Astrocyte (in vitro differentiated cells and primary cell): ENCODE measurements at regions not wholly inside any gene's neighbourhood (a gene's known extent, or its start where the extent isn't known, plus 50 kb on each side); places are given as distances from the start of the nearest gene placed in this dataset.

ENCODE experiments used
- EZH2 ChIP-seq: IDR thresholded peaks from 2 replicates; pipeline ENCODE4 v1.6.1; 2012; ENCODE audit warnings: mild to moderate bottlenecking, low read length, inconsistent platforms; ENCODE audit not compliant: insufficient read depth
- TF ChIP-seq, protein P1 (sequence below): IDR thresholded peaks from 2 replicates; pipeline ENCODE4 v1.5.1; 2011; ENCODE audit warnings: low read depth, mild to moderate bottlenecking, inconsistent platforms, low read length, moderate library complexity; ENCODE audit not compliant: insufficient read depth

DNA sequence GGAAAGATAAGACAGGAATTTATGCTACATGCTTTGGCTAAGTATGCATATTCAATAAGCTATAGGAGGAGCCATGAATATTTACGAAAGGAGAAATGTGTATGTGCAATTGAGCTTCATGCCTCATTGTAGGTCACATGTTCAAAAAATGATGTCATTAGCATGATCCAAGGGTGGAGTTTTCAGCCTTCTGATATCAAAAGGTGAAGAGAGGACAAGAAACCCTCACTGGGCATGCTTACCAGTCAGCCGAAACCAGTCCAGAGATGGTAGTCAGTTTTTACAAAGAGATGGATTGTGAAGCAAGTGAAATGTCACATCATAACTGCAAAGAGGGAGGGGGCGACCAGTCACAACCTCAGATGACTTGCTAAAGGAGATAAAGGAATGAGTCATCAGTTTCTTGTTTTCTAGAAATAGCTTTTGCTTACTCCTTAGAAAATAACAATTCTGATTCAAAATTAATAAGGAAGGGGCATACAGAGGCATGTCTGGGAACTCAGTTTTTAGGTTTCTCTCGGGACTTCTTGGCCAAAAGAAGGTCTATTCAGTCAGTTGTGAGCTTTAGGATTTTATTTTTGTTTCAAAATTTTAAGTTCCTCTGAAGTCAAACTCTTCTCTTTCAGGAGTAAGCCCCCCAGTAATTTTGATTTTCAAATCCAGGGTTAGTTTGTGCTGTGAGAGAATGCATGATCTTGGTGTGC lies 1067.8 kb upstream of the EDIL3 start:
- TF ChIP-seq, protein P1, sequence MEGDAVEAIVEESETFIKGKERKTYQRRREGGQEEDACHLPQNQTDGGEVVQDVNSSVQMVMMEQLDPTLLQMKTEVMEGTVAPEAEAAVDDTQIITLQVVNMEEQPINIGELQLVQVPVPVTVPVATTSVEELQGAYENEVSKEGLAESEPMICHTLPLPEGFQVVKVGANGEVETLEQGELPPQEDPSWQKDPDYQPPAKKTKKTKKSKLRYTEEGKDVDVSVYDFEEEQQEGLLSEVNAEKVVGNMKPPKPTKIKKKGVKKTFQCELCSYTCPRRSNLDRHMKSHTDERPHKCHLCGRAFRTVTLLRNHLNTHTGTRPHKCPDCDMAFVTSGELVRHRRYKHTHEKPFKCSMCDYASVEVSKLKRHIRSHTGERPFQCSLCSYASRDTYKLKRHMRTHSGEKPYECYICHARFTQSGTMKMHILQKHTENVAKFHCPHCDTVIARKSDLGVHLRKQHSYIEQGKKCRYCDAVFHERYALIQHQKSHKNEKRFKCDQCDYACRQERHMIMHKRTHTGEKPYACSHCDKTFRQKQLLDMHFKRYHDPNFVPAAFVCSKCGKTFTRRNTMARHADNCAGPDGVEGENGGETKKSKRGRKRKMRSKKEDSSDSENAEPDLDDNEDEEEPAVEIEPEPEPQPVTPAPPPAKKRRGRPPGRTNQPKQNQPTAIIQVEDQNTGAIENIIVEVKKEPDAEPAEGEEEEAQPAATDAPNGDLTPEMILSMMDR, result no peak
- no peak for TF ChIP-seq EZH2
